Stimulated activated CD8-positive, alpha-beta memory T cell treated with anti-CD3 and anti-CD28 coated beads, Interleukin-2, amount 100 ng/mL, for 48 hours (primary cell): ENCODE measurements at regions not wholly inside any gene's neighbourhood (a gene's known extent, or its start where the extent isn't known, plus 50 kb on each side); places are given as distances from the start of the nearest gene placed in this dataset.
"Not testable (repeated sequence)": the region's sequence is repeated elsewhere in the genome, so short reads cannot be mapped to it uniquely, and the experiment has no call there.

Source experiments
- DNase-seq, 2 donors: peaks; one replicate each; pipeline ENCODE4 v3.0.0-alpha.2; 2020; ENCODE audit warnings: low read depth in 2 of 2

DNA sequence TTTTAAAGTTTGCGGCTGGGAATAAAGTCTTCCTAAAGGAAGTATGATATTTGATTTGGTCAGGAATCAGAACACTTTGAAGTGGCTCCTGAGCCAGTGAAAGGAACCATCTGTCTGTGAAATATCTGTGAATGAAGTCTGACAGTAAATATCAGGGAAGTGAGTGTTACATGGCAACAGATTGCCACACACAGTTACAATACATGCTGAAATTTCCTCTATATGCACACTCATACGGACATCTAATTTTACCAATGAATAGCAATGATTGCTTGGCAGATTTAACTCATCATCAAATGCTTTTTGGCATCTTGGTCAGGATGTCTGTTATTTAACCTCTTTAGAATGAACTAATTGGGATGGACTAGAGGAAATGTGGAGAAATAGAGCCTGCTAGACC, 1023.8 kb downstream of the FAT4 start:
- DNase-seq, result no peak

- no peak for DNase-seq
Observed at GRCh38 chr4:126341927-126342326, 1027.2 kb downstream of the FAT4 start.

GRCh38 chr4:126344472-126344871, 1029.7 kb downstream of the FAT4 start:
- DNase-seq, result no peak

GRCh38 chr4:126346654-126347053, 1031.9 kb downstream of the FAT4 start:
- DNase-seq, result no peak

DNA sequence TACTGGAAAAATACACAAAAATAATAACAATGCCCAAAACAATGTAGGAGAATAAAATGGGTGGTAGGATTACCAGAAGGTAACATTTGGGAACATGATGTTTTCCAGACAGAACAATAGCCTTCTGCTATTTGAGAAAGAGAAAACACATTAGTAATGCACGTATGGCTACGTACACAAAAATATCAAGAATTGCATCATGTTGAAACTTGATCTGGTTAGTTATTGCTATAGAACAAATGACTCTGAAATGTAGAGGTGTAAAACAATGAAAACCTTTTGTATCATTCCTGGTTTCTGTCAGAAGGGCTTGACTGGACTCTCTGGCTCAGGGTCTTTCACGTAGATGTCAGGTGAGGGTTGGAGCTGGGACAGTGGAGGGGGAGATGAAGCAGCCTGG, 1040.0 kb downstream of the FAT4 start:
- no peak for DNase-seq

DNA sequence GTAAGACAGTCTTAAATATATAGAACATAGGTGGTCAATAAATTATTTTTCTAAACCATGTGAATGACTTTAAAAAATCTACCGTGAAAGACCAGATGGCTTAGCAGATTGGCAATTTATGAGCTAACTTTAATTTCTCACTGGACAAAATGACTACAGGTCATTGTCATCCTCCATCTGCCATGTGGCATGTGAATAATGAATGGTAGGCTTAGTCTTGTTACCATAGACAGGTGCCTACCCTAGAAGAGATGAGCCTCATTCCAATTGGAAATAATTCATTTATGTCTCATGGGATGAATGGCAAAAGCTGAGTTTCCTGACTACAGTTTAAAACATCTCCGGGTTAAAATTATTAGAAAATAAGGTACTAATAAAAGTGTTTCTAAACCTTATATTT, 1043.3 kb downstream of the FAT4 start:
- DNase-seq, result no peak

DNA sequence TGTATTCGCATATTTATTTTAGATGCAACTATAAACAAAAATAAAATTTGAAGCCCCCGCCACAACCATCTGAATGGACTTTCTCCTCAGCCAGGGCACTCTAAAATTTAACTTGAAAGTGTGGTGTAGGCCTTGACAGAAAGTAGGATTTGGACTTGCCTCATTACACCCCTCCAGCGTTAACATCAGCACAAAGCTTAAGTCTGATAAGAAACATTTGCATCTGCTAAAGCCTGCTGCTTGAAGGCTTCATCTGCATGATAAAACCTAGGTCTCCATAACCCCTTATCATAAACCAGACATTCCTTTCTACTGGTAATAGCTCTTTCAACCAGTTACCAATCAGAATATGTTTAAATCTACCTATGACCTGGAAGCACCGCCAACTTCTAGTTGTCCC, 1046.5 kb downstream of the FAT4 start:
- DNase-seq, result no peak

- DNase-seq, result no peak
Observed at GRCh38 chr4:126364311-126364911, 1049.7 kb downstream of the FAT4 start.

- no peak for DNase-seq
Observed at GRCh38 chr4:126369076-126369475, 1054.3 kb downstream of the FAT4 start.

DNA sequence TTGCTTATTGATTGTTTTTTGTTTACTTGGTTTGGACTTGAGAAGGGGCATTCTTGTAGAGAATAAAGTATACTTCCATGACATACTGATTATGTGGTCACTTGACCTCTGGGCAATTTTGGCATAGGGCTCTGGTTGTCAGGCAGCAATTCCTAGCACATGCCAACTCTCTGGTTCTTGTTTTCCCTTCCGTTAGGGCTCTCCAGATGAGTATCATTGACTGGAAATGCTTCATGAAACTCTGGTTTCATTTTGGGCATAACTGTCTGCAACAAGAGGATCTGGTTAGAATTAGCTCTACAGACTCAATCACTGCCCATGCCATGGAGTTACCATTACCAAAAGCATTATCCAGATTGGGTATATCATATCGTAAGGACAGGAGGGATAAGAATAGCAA, 1057.9 kb downstream of the FAT4 start:
- DNase-seq, result no peak

GRCh38 chr4:126375462-126376054, 1060.8 kb downstream of the FAT4 start:
- no peak for DNase-seq

DNA sequence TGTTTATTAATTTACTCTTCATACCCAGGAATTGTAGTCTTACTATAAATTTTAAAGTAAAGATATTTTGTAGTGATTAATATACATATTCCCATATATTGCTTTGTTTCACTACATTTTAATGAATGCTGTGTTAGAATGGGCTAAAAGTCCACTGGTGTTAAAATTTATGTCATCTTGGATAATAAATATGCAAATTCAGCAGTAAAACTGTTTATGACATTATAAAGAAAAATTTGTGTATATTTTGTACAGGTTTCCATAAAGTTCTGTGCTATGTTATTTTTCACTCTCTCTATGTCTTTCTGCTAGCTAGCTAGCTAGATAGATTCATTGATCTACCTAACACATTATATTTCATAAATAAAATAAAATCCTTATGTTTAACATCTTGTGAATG, 1071.2 kb downstream of the FAT4 start:
- DNase-seq, result no peak

- DNase-seq, result no peak
Observed at GRCh38 chr4:126386512-126386911, 1071.8 kb downstream of the FAT4 start.

DNA sequence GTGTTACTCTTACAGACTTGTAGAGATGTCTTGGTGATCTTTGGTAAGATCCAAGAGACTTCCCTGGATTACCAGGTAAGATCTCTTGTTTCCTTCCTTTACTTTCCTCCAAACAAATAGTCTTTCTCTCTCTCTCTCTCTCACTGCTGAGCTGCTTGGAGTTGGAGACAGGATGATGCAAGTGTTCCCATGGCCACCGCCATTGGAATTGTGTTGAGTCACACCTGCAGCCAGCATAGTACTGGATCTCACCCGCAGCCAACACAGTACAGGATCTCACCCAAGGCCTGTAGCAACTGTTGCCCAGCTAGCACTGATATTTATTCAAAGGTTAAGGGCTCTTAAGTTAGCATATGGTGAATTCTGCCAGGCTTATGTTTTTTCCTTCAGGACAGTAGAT, 1080.9 kb downstream of the FAT4 start:
- no peak for DNase-seq

GRCh38 chr4:126396121-126396520, 1081.4 kb downstream of the FAT4 start:
- no peak for DNase-seq

GRCh38 chr4:126396703-126397102, 1081.9 kb downstream of the FAT4 start:
- no peak for DNase-seq

DNA sequence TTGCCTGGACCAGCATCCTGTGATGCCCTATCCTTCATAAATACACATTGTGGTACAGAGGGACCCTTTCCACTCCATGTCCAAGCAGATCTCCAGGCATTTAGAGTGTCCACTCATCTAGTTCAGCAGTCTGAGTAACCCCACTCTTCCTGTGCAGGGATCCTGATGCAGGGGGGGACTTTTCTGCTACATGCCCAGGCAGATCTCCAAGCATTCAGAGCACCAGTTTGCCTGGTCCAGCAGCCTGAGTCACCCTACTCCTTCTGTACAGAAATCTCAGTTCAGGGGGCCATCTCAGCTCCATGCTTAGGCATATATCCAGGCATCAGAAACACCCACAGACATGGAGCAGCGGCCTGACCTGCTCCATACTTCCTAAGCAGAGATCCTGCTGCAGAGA, 1089.8 kb downstream of the FAT4 start:
- DNase-seq, result no peak

GRCh38 chr4:126405369-126405982, 1090.7 kb downstream of the FAT4 start:
- no peak for DNase-seq

GRCh38 chr4:126409746-126410145, 1095.0 kb downstream of the FAT4 start:
- no peak for DNase-seq

DNA sequence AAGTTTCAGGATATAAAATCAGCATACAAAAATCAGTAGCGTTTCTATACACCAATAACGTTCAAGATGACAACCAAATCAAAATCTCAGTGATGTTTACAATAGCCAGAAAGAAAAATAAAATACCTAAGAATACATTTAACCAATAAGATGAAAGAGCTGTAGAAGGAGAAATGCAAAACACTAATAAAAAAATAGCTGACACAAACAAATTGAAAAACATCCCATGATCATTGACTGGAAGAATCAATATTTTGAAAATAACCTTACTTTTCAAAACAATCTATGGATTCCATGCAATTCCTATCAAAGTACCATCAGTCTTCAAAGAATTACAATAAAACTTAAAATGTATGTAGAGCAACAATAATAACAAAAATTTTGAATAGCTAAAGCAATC, 1096.3 kb downstream of the FAT4 start:
- no peak for DNase-seq

DNA sequence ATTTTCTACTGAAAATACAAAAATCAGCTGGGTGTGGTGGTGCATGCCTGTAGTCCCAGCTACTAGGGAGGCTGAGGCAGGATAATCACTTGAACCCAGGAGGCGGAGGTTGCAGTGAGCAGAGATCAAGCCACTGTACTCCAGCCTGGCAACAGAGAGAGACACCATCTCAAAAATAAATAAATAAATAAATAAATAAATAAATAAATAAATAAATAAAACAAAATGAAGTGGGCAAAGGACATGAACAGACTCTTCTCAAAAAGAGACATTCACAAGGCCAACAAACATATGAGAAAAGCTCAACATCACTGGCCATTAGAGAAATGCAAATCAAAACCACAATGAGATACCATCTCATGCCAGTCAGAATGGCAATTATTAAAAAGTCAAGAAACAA, 1097.6 kb downstream of the FAT4 start:
- not testable (repeated sequence) for DNase-seq

GRCh38 chr4:126414741-126415140, 1100.0 kb downstream of the FAT4 start:
- DNase-seq, result no peak

DNA sequence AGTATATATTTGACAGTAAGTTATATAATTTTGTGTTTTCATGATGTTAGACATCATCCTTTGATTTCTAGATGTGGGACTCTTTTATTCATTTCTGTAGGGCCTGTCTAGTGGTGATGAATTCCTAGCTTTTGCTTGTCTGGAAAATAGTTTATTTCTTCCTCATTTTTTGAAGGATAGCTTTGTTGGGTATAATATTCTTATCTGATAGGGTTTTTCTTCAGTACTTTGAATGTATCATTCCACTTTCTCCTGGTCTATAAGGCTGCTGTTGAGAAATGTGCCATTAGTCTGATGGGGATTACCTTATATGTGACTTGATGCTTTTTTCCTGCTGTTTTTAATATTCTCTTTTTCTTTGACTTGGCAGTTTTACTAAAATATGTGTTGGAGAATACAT, 1104.5 kb downstream of the FAT4 start:
- no peak for DNase-seq

GRCh38 chr4:126427853-126428252, 1113.1 kb downstream of the FAT4 start:
- no peak for DNase-seq
